ENCODE measurements at regions not wholly inside any gene's neighbourhood (a gene's known extent, or its start where the extent isn't known, plus 50 kb on each side); places are given as distances from the start of the nearest gene placed in this dataset.
"Not testable (repeated sequence)": the region's sequence is repeated elsewhere in the genome, so short reads cannot be mapped to it uniquely, and the experiment has no call there.

DNA sequence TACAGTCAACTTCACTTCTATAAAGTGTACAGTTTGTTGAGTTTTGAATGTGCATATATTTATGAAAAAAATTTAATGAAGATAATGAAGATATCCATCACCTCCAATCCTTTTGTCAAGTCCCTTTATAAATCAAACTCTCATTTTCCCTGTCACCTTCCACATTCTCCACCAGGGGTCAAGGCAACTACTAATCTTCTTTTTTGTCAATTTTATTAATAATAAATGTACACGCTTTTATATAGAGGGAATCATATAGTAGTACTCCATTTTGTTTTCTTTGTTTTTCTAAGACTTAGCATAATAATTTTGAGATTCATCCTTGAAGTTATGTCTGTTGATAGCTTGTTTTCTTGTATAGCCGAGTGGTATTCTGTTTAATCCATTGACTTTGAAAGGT, 1594.2 kb upstream of the PRMT6 start:
- 97% methylated on average over 2 of the region's 2 CpGs for WGBS
- H3K36me3 ChIP-seq, result no peaks in the 10 kb centered on the region
- no peak overlapping the region for H3K4me3 ChIP-seq
- no peaks in the 10 kb centered on the region for H3K4me1 ChIP-seq (replicated peaks)
- H3K27ac ChIP-seq, result no peak overlapping the region
- TF ChIP-seq, protein P1, sequence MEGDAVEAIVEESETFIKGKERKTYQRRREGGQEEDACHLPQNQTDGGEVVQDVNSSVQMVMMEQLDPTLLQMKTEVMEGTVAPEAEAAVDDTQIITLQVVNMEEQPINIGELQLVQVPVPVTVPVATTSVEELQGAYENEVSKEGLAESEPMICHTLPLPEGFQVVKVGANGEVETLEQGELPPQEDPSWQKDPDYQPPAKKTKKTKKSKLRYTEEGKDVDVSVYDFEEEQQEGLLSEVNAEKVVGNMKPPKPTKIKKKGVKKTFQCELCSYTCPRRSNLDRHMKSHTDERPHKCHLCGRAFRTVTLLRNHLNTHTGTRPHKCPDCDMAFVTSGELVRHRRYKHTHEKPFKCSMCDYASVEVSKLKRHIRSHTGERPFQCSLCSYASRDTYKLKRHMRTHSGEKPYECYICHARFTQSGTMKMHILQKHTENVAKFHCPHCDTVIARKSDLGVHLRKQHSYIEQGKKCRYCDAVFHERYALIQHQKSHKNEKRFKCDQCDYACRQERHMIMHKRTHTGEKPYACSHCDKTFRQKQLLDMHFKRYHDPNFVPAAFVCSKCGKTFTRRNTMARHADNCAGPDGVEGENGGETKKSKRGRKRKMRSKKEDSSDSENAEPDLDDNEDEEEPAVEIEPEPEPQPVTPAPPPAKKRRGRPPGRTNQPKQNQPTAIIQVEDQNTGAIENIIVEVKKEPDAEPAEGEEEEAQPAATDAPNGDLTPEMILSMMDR (IDR thresholded peaks at IDR 0.05), result no peak
- TF ChIP-seq POLR2A (IDR thresholded peaks at IDR 0.05) (no peak), POLR2AphosphoS5 (IDR thresholded peaks at IDR 0.05) (no peak)
- no peaks in the 10 kb centered on the region for H3K27me3 ChIP-seq (replicated peaks; ENCODE audit: insufficient read depth)
- intact Hi-C loops (cut with DNase I), result no loop called here
- DNase-seq (ENCODE audit: low spot score), result no peak
- H3K9me3 ChIP-seq, result no peaks in the 10 kb centered on the region

DNA sequence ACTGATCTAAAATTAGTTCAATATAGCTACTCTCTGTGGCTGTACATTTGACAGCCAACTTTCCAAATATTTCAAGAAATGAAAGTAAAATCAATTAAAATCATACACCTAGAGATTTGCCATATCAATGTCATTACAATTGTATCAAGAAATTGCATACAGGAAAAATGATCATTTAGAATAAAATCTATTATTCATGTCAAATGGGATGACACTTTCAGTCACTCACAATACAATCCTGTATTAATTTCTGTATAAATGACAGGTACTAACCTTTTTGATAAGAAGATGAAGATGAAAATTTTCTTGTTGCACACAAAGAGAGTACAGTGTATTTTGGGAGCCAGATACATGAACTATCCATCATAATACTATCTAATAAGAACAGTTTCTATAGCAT, 1588.9 kb upstream of the PRMT6 start:
- intact Hi-C loops (cut with DNase I), result no loop called here
- Histone ChIP-seq H3K27me3 (replicated peaks; ENCODE audit: insufficient read depth) (no peaks in the 10 kb centered on the region), H3K9me3 (no peaks in the 10 kb centered on the region), H3K36me3 (no peaks in the 10 kb centered on the region), H3K4me3 (no peak overlapping the region), H3K4me1 (replicated peaks) (no peaks in the 10 kb centered on the region), H3K27ac (no peak overlapping the region)
- TF ChIP-seq POLR2A (IDR thresholded peaks at IDR 0.05), result no peak
- no peak for TF ChIP-seq POLR2AphosphoS5 (IDR thresholded peaks at IDR 0.05)
- TF ChIP-seq, protein P1 (IDR thresholded peaks at IDR 0.05), result no peak
- no peak for DNase-seq (ENCODE audit: low spot score)

DNA sequence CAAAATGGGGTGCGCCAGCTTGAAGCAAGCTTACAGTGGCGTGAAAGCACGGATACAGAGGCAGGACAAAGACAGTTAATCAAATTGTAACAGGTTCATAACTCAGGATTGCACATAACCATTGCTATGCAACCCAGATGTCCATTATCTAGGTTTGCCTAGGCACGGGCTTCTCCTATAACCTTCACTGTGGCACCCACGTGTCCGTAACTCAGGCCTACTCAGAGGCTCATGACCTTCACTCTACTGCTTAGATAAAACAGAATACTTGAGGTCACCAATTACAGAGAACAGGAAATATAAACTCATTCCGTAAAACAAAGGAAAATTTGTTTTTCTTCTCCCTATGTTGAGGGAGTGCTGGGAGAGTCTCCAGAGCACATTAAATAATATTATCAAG, 1585.9 kb upstream of the PRMT6 start:
- H3K4me3 ChIP-seq; H3K4me1 ChIP-seq (replicated peaks); H3K9me3 ChIP-seq; H3K27me3 ChIP-seq (replicated peaks; ENCODE audit: insufficient read depth); H3K36me3 ChIP-seq; H3K27ac ChIP-seq; DNase-seq (ENCODE audit: low spot score); intact Hi-C loops (cut with DNase I): not testable (repeated sequence)
- 86% methylated on average over 7 of the region's 7 CpGs for WGBS

GRCh38 chr1:105483436-105483835, 1573.0 kb upstream of the PRMT6 start:
- H3K36me3 ChIP-seq, result no peaks in the 10 kb centered on the region
- TF ChIP-seq POLR2A (IDR thresholded peaks at IDR 0.05) (no peak), POLR2AphosphoS5 (IDR thresholded peaks at IDR 0.05) (no peak)
- TF ChIP-seq, protein P1 (IDR thresholded peaks at IDR 0.05), result no peak
- intact Hi-C loops (cut with DNase I), result no loop called here

DNA sequence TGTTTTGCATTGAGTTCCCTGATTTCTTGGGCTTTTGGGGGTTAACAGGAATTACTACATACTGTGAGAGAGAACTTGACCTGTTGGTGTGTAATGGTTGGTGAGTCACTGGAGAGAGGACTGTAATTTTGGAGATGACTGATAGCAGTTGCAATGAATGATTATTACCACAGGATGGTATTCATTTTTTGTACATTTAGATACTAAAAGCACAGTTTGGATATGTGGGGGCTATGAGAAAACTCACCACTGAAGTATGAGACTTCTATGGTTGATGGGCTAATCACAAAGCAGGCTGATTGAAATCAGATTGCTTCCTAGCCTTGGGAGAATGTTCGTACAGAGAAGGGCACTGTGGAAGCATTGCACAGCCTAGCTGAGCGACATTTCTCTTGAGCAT, 1571.3 kb upstream of the PRMT6 start:
- no peaks in the 10 kb centered on the region for H3K27me3 ChIP-seq (replicated peaks; ENCODE audit: insufficient read depth)
- no peaks in the 10 kb centered on the region for H3K36me3 ChIP-seq
- WGBS, result 100% methylated on average over 2 of the region's 2 CpGs
- TF ChIP-seq, protein P1 (IDR thresholded peaks at IDR 0.05), result no peak
- TF ChIP-seq POLR2A (IDR thresholded peaks at IDR 0.05), result no peak
- TF ChIP-seq POLR2AphosphoS5 (IDR thresholded peaks at IDR 0.05), result no peak
- H3K4me3 ChIP-seq, result no peak overlapping the region
- intact Hi-C loops (cut with DNase I), result no loop called here
- no peak for DNase-seq (ENCODE audit: low spot score)
- no peaks in the 10 kb centered on the region for H3K9me3 ChIP-seq
- H3K27ac ChIP-seq, result no peak overlapping the region
- H3K4me1 ChIP-seq (replicated peaks), result no peaks in the 10 kb centered on the region

More at GRCh38 chr1:105483436-105483835, 1573.0 kb upstream of the PRMT6 start:
- Histone ChIP-seq H3K9me3 (no peaks in the 10 kb centered on the region), H3K4me3 (no peak overlapping the region), H3K27me3 (replicated peaks; ENCODE audit: insufficient read depth) (no peaks in the 10 kb centered on the region), H3K27ac (no peak overlapping the region), H3K4me1 (replicated peaks) (no peaks in the 10 kb centered on the region)
- no peak for DNase-seq (ENCODE audit: low spot score)
